CD8-positive, alpha-beta memory T cell (primary cell): ENCODE measurements at regions not wholly inside any gene's neighbourhood (a gene's known extent, or its start where the extent isn't known, plus 50 kb on each side); places are given as distances from the start of the nearest gene placed in this dataset.

Experiments
- CTCF ChIA-PET: fragments of 350-600 bp; sonication (Branson Sonifier 250); formaldehyde crosslinking; loops from one replicate; lab custom pipeline; 2021; ENCODE audit warnings: antibody characterized with exemption; lab: Charles Lee
- POLR2A ChIA-PET: fragments of 350-600 bp; sonication (Branson Sonifier 250); formaldehyde crosslinking; loops from one replicate; lab custom pipeline; 2021; ENCODE audit warnings: antibody characterized with exemption; lab: Charles Lee
- DNase-seq, 5 donors: peaks; one replicate each; pipeline versions ENCODE4 v3.0.0 to v3.0.0-alpha.2; 2020 to 2022; ENCODE audit warnings: mixed read lengths in 1 of 5
- H3K27ac ChIP-seq: one replicate; pipeline ENCODE4 v1.7.0; 2013; ENCODE audit warnings: low read depth, mild to moderate bottlenecking, low read length, moderate library complexity
- H3K27me3 ChIP-seq: 2 replicates; pipeline ENCODE4 v1.7.0; 2013; ENCODE audit warnings: low read length, mild to moderate bottlenecking; ENCODE audit not compliant: insufficient read depth, poor library complexity, severe bottlenecking
- H3K36me3 ChIP-seq: 2 replicates; pipeline ENCODE4 v1.7.0; 2013; ENCODE audit warnings: mild to moderate bottlenecking, low read length, moderate library complexity; ENCODE audit not compliant: insufficient read depth
- H3K4me1 ChIP-seq: 2 replicates; pipeline ENCODE4 v1.7.0; 2013; ENCODE audit warnings: mild to moderate bottlenecking, low read length, moderate library complexity; ENCODE audit not compliant: insufficient read depth
- H3K4me3 ChIP-seq: 2 replicates; pipeline ENCODE4 v1.7.0; 2013; ENCODE audit warnings: mild to moderate bottlenecking, low read length
- H3K9me3 ChIP-seq: 2 replicates; pipeline ENCODE4 v1.7.0; 2013; ENCODE audit warnings: mild to moderate bottlenecking, low read length
- H3K27ac Mint-ChIP-seq, 8 donors: one replicate each; pipeline ENCODE4 v1.8.0; 2020 to 2021; ENCODE audit warnings: mixed read lengths in 8 of 8, mild to moderate bottlenecking in 6 of 8, inconsistent platforms in 3 of 8, moderate library complexity in 3 of 8
- H3K27me3 Mint-ChIP-seq, 2 donors: one replicate each; pipeline ENCODE4 v1.8.0; 2020 to 2021; ENCODE audit warnings: mixed read lengths in 2 of 2, mild to moderate bottlenecking in 1 of 2, moderate library complexity in 1 of 2
- H3K36me3 Mint-ChIP-seq, 3 donors: one replicate each; pipeline ENCODE4 v1.8.0; 2020 to 2021; ENCODE audit warnings: mixed read lengths in 3 of 3, inconsistent platforms in 1 of 3, mild to moderate bottlenecking in 1 of 3
- H3K4me1 Mint-ChIP-seq, 3 donors: one replicate each; pipeline ENCODE4 v1.8.0; 2020 to 2021; ENCODE audit warnings: mixed read lengths in 3 of 3, inconsistent platforms in 1 of 3, mild to moderate bottlenecking in 1 of 3
- H3K4me3 Mint-ChIP-seq, 7 donors: one replicate each; pipeline ENCODE4 v1.8.0; 2020 to 2021; ENCODE audit warnings: mixed read lengths in 7 of 7, mild to moderate bottlenecking in 6 of 7, moderate library complexity in 4 of 7, inconsistent platforms in 2 of 7
- H3K9me3 Mint-ChIP-seq, 5 donors: one replicate each; pipeline ENCODE4 v1.8.0; 2020 to 2022; ENCODE audit warnings: mixed read lengths in 5 of 5, mild to moderate bottlenecking in 3 of 5, moderate library complexity in 2 of 5, inconsistent platforms in 1 of 5

DNA sequence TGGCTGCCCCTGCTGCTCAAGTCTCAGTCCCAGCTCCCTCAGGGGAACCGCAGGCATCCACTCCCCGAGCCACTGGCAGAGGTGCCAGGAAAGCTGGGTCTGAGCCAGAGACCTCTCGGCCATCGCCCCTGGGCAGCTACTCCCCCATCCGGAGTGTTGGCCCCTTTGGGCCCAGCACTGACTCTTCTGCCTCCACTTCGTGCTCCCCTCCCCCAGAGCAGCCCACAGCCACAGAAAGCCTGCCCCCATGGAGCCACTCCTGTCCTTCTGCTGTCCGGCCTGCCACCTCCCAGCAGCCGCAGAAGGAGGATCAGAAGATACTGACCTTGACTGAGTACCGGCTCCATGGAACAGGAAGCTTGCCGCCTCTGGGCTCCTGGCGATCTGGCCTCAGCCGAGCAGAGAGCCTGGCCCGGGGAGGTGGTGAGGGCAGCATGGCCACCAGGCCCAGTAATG lies 49.8 kb upstream of the TESK1 start:
- H3K9me3 Mint-ChIP-seq, result no peaks in the 10 kb centered on the region
- CTCF ChIA-PET, result no interaction called here
- no peak overlapping the region for H3K4me3 Mint-ChIP-seq
- DNase-seq, result no peak
- Histone ChIP-seq H3K27me3 (no peaks in the 10 kb centered on the region), H3K4me1 (no peaks in the 10 kb centered on the region), H3K9me3 (no peaks in the 10 kb centered on the region), H3K36me3 (no peaks in the 10 kb centered on the region), H3K27ac (no peak overlapping the region), H3K4me3 (no peak overlapping the region)
- peaks cover 9 to 11% of the 10 kb centered on the region in 2 donors for H3K27me3 Mint-ChIP-seq
- POLR2A ChIA-PET, result no interaction called here
- H3K27ac Mint-ChIP-seq, result no peak overlapping the region
- no peaks in the 10 kb centered on the region for H3K4me1 Mint-ChIP-seq
- H3K36me3 Mint-ChIP-seq, result peaks cover 0 to 2% (median 0%) of the 10 kb centered on the region in 3 donors
